T-helper 2 cell treated with Interferon-gamma antibody and Interleukin-4, amounts not matched to agents 5 μg/mL and 100 μg/mL, for 36 hours (primary cell): ENCODE measurements at regions not wholly inside any gene's neighbourhood (a gene's known extent, or its start where the extent isn't known, plus 50 kb on each side); places are given as distances from the start of the nearest gene placed in this dataset.

Experiments
- DNase-seq: peaks from one replicate; pipeline ENCODE4 v3.0.0; 2021; ENCODE audit warnings: low spot score
- H3K27ac Mint-ChIP-seq: one replicate; pipeline ENCODE4 v1.8.0; 2021; ENCODE audit warnings: mild to moderate bottlenecking, mixed read lengths
- H3K27me3 Mint-ChIP-seq: one replicate; pipeline ENCODE4 v1.8.0; 2021; ENCODE audit warnings: low read depth, mixed read lengths
- H3K36me3 Mint-ChIP-seq: one replicate; pipeline ENCODE4 v1.8.0; 2021; ENCODE audit warnings: low read depth, mixed read lengths
- H3K4me1 Mint-ChIP-seq: one replicate; pipeline ENCODE4 v1.8.0; 2021; ENCODE audit warnings: low read depth, mixed read lengths
- H3K4me3 Mint-ChIP-seq: one replicate; pipeline ENCODE4 v1.8.0; 2022; ENCODE audit warnings: mild to moderate bottlenecking, moderate library complexity, mixed read lengths
- H3K9me3 Mint-ChIP-seq: one replicate; pipeline ENCODE4 v1.8.0; 2021; ENCODE audit warnings: mixed read lengths

DNA sequence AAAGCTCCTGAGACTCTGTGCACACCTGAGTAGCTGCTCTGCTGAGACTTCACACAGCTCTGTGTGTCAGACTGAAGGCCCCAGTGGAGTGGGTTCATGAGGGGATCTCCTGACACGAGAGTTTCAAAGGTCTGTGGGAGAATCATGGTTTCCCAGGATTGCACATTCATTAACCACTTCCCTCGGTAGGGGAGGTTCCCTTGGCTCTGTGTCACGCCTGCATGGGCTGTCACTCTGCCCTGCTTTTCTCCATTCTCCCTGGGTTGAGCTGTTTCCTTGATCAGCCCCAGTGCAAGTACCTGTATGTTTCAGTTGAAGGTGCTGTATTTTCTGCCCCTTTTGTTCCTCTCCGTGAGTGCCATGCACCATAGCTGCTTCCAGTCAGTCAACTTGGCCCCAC is 236.9 kb downstream of the EPM2A start:
- Mint-ChIP-seq H3K9me3 (peaks cover 4% of the 10 kb centered on the region), H3K27ac (no peak overlapping the region), H3K27me3 (no peaks in the 10 kb centered on the region), H3K4me1 (no peaks in the 10 kb centered on the region), H3K4me3 (no peak overlapping the region), H3K36me3 (no peaks in the 10 kb centered on the region)
- no peak for DNase-seq

DNA sequence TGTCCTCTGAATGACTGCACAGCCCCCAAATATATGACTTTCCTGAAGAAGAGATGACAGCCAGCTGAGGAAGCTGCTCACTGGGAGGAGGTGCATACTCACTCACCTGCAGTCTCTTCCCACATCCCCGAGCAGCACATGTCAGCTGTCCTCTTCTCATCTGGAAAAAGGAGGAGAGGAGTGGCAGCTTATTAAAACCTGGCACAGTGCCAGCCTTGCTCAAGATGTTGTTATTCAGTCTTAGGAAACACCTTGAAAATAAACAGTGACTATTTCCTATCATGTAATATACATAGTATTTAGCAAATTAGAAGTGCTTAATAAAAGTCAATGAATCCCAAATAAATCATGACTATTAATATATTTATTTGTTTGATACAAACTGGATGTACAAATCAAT is 232.9 kb downstream of the EPM2A start:
- Mint-ChIP-seq H3K4me1 (no peaks in the 10 kb centered on the region), H3K9me3 (no peaks in the 10 kb centered on the region), H3K27me3 (no peaks in the 10 kb centered on the region), H3K4me3 (no peak overlapping the region), H3K36me3 (no peaks in the 10 kb centered on the region), H3K27ac (no peak overlapping the region)
- no peak for DNase-seq

DNA sequence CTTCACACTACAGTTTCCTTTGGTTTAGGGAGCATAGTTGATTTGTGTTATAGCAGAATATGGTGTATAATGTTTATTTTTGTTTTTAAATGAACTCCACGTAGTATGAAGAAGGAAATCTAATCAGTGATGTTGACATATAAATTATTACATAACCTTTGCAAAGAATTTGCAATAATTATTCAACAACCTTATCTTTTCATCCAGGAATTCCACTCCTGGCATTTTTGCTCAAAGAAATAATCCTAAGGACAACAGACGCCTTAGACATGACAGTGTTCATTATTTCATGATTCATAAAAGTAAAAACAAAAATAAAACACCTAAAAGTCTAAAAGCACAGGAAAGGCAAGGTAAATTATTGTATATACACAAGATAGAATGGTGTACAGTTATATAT is 229.2 kb downstream of the EPM2A start:
- no peak overlapping the region for H3K4me3 Mint-ChIP-seq
- DNase-seq = no peak
- no peaks in the 10 kb centered on the region for H3K36me3 Mint-ChIP-seq
- H3K27ac Mint-ChIP-seq = no peak overlapping the region
- H3K4me1 Mint-ChIP-seq = no peaks in the 10 kb centered on the region
- H3K27me3 Mint-ChIP-seq = no peaks in the 10 kb centered on the region
- H3K9me3 Mint-ChIP-seq = peaks cover 26% of the 10 kb centered on the region

DNA sequence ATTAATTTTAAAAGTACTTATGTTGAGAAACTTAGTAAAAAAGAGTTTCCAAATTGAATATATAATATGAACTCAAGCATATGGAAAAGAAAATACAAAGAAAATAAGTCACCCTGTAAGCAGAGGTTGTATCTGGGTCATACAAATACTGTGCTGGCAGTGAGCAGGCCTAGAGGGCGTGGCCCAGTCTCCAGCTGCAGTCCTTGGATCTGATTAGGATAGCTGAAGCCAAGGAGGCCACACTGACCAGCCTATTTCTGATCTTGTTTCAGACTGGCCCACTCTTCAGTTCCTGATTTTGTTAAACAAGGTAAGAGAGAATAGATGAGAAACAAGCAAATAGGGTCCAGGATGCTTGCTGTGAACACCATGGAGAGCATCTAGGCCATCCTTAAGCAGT is 228.8 kb downstream of the EPM2A start:
- no peaks in the 10 kb centered on the region for H3K4me1 Mint-ChIP-seq
- H3K9me3 Mint-ChIP-seq = peaks cover 31% of the 10 kb centered on the region
- H3K27me3 Mint-ChIP-seq = no peaks in the 10 kb centered on the region
- H3K27ac Mint-ChIP-seq = no peak overlapping the region
- no peaks in the 10 kb centered on the region for H3K36me3 Mint-ChIP-seq
- H3K4me3 Mint-ChIP-seq = no peak overlapping the region
- no peak for DNase-seq

DNA sequence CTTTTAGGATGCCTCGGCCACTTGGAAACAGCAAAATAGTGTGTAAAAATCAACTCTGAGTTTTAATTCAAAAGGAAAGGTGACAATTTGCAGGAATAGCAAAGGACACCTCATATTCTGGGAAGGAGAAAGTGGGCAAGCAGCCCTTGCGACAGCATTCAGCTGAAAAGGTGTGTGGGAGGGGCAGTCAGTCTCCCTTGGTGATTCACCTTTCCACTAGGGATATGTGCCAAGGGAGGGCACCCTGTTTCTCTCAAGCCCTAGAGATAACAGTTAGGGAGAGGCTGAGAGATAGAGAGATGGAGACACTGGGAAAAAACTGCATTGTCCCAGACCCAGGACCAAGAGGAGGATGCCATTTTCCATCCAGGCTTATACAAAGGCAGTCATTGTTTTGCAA is 228.1 kb downstream of the EPM2A start:
- H3K4me1 Mint-ChIP-seq = no peaks in the 10 kb centered on the region
- no peaks in the 10 kb centered on the region for H3K27me3 Mint-ChIP-seq
- H3K4me3 Mint-ChIP-seq = no peak overlapping the region
- H3K36me3 Mint-ChIP-seq = no peaks in the 10 kb centered on the region
- H3K9me3 Mint-ChIP-seq = peaks cover 37% of the 10 kb centered on the region
- no peak for DNase-seq
- H3K27ac Mint-ChIP-seq = no peak overlapping the region

DNA sequence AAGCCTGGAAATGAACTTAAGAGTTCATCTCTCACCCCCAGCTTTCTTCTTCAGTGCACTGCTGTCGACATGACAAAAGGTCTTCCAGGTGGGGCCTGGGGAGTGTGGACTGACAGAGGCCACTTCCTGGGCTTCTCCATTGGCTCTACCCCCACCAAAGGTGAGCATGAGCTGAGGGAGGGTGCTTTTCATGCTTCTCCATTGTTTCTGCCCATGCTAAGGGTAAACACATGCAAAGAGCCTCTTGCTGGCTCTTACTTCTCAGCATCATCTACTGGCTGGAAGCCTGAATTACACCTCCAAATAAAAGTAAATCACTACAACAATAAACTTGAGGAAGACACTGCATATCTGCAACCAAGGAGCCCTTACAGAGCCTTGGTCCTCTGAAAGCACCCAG is 227.2 kb downstream of the EPM2A start:
- Mint-ChIP-seq H3K9me3 (peaks cover 42% of the 10 kb centered on the region), H3K36me3 (no peaks in the 10 kb centered on the region), H3K4me1 (no peaks in the 10 kb centered on the region)

DNA sequence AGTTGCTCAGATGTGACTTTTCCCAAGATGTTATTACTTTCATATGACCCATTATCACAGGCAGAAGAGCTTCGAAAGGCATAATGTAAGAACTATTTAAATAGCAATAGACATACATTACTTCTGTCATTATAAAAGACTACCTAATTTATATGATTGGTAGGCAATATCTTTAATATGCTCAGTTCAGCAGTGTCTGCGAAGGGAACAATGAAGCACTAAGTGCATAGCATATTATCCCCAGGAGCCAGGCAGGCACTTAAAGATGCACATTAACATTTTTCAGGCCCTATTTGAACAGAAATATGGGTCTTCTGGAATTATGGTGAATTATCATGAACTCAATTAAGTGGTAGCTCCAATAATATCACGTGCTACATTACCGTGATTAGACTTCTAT is 217.8 kb downstream of the EPM2A start:
- Mint-ChIP-seq H3K4me1 (no peaks in the 10 kb centered on the region), H3K27ac (no peak overlapping the region), H3K36me3 (no peaks in the 10 kb centered on the region), H3K9me3 (peaks cover 6% of the 10 kb centered on the region), H3K4me3 (no peak overlapping the region), H3K27me3 (no peaks in the 10 kb centered on the region)
- no peak for DNase-seq

More for the DNA sequence above, 227.2 kb downstream of the EPM2A start:
- Mint-ChIP-seq H3K4me3 (no peak overlapping the region), H3K27ac (no peak overlapping the region), H3K27me3 (no peaks in the 10 kb centered on the region)
- no peak for DNase-seq

DNA sequence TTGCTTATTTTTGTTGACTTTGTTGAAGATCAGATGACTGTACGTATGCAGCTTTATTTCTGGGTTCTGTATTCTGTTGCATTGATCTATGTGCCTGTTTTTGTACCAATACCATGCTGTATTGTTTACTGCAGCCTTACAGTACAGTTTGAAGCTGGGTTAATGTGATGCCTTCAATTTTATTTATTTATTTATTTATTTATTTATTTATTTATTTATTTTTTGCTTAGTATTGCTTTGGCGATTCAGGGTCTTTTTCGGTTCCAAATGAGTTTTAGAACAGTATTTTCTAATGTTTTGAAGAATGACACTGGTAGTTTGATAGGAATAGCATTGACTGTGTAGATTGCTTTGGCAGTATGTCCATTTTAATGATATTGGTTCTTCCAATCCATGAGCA is 210.3 kb downstream of the EPM2A start:
- Mint-ChIP-seq H3K27me3 (no peaks in the 10 kb centered on the region), H3K4me3 (no peak overlapping the region), H3K4me1 (no peaks in the 10 kb centered on the region), H3K36me3 (no peaks in the 10 kb centered on the region), H3K9me3 (no peaks in the 10 kb centered on the region), H3K27ac (no peak overlapping the region)
- no peak for DNase-seq

DNA sequence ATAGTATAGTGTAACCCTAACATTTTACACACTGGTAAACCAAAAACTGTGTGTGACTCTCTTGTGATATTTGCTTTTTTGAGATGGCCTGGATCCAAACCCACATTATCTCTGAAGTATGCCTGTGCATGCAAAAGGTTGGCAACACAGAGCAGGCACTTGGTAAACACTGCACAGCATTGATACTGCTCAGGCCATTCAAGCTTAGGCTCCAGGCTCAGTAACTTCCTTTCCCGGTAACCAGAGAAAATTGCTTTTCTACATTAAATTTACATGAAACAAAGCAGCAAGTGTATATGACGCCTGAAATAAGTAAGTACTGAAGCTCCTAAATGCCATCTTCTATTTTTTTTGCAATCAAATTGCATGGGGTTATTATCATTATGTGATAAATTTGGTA is 205.7 kb downstream of the EPM2A start:
- no peaks in the 10 kb centered on the region for H3K36me3 Mint-ChIP-seq
- no peak overlapping the region for H3K27ac Mint-ChIP-seq
- no peak for DNase-seq
- H3K4me1 Mint-ChIP-seq = no peaks in the 10 kb centered on the region
- no peaks in the 10 kb centered on the region for H3K27me3 Mint-ChIP-seq
- no peaks in the 10 kb centered on the region for H3K9me3 Mint-ChIP-seq
- H3K4me3 Mint-ChIP-seq = no peak overlapping the region

DNA sequence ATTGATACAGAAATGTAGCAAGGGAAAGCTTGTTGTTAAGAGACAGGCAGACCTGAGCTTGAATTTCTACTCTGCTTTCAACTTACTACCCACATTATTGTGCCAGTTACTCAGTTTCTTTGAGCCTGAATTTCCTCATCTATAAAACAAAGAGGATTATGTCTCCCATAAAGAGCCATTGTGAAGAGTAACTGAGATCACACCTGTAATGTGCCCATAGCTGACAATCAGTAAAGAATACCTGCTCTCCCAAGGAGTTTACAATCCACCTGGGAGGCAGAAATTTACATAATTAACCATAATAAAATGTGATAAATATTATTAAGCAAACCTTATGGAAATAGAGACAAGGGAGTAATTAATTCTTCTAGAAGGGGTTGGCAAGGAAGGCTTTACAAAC is 204.9 kb downstream of the EPM2A start:
- no peak for DNase-seq
- H3K27ac Mint-ChIP-seq = no peak overlapping the region
- no peaks in the 10 kb centered on the region for H3K9me3 Mint-ChIP-seq
- no peak overlapping the region for H3K4me3 Mint-ChIP-seq
- H3K36me3 Mint-ChIP-seq = no peaks in the 10 kb centered on the region
- H3K4me1 Mint-ChIP-seq = no peaks in the 10 kb centered on the region
- H3K27me3 Mint-ChIP-seq = no peaks in the 10 kb centered on the region

DNA sequence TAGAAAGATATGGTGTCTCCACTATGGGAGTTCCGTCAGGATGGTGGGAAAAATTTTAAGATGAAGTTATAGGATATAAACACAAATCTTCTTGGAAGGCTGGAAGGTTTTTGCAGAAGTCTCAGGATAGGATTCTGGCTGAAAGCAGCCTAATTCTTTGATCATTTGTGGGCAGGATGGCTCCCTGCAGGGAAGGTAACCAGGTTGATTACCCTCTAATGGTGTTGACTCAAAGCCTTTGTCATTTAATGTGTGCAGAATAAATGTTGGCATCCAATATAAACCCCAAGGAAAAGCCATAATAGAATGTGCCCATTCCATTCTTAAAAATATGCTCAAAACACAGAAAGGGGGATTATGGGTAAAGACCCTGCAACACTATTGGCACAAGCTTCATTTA is 204.3 kb downstream of the EPM2A start:
- no peak overlapping the region for H3K4me3 Mint-ChIP-seq
- no peaks in the 10 kb centered on the region for H3K4me1 Mint-ChIP-seq
- no peaks in the 10 kb centered on the region for H3K9me3 Mint-ChIP-seq

DNA sequence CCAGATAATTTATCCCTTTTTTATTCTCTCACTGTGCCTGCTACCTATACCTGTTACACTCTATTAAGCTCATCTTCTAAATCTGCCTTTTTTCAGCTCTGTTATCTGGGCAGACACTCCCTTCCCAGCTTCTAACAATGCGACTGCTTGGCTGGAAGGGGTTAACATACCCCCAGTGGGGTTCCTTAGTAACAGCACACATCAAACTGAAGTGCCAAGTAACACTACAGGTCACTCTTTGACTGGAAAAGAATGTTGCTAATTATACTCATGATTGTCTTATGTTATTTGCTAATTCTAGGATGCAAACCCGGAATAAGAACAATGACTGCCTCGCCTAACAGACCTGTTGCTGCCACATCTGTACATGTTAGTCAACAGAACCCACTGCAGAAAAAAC is 203.5 kb downstream of the EPM2A start:
- Mint-ChIP-seq H3K36me3 (no peaks in the 10 kb centered on the region), H3K4me1 (no peaks in the 10 kb centered on the region), H3K27ac (no peak overlapping the region), H3K27me3 (no peaks in the 10 kb centered on the region), H3K9me3 (no peaks in the 10 kb centered on the region), H3K4me3 (no peak overlapping the region)
- no peak for DNase-seq

More for the DNA sequence above, 204.3 kb downstream of the EPM2A start:
- Mint-ChIP-seq H3K36me3 (no peaks in the 10 kb centered on the region), H3K27ac (no peak overlapping the region), H3K27me3 (no peaks in the 10 kb centered on the region)
- no peak for DNase-seq

DNA sequence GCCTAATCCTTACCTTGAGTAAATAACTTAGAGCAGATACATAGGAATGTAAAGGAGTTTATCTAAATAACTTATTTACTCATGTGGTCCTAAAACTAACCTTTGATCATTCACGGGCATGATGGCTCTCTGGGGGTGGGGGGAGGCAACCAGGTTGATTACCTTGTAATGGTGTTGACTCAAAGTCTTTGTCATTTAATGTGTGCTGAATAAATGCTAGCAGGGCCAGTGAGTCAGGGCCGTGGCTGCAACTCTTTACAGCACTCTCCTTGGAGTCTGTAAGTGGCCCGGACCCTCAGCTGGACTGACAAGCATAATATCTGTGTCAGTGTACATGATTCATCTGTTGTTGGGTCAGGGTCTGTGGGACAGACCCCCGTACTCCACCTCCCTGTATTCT is 203.0 kb downstream of the EPM2A start:
- H3K36me3 Mint-ChIP-seq = no peaks in the 10 kb centered on the region
- H3K27ac Mint-ChIP-seq = no peak overlapping the region
- no peaks in the 10 kb centered on the region for H3K27me3 Mint-ChIP-seq
- no peak overlapping the region for H3K4me3 Mint-ChIP-seq
- H3K9me3 Mint-ChIP-seq = no peaks in the 10 kb centered on the region
- no peak for DNase-seq
- no peaks in the 10 kb centered on the region for H3K4me1 Mint-ChIP-seq

DNA sequence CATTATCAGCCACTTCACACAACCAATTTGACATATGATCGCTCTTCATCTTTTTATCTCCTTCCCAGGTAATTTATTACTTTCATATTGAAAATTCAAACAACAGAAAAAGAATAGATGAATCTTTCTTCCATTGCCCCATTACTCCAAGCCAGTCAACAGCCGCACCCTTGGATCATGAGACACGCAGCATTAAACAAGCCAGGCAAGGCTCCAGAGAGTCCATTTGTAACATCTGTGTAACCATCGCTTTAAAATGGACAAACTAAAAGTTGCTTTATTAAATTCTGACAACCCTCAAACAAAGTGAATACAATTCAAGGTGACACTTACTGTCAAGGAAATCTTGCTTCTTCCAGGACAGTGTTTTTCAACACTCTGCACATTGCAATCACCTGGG is 200.3 kb downstream of the EPM2A start:
- Mint-ChIP-seq H3K27ac (no peak overlapping the region), H3K4me1 (no peaks in the 10 kb centered on the region), H3K27me3 (no peaks in the 10 kb centered on the region), H3K9me3 (no peaks in the 10 kb centered on the region), H3K4me3 (no peak overlapping the region), H3K36me3 (no peaks in the 10 kb centered on the region)
- no peak for DNase-seq

DNA sequence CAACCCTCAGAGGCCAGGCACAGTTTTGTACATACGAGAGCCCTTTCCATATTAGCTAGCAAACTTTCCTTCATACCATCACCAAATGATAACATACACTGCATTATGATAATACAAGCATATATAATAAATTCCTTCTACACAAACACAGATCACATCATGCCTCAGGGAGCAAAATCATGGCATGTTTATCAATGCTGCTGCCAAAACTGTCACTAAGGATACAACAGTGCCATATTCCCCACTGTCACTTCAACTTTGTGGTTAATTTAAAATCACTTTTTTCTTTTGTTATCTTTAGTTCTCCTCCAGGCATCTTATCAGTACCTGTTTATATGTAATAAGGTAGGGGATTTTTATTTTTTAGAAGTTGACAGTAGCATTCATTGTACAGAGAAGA is 196.3 kb downstream of the EPM2A start:
- H3K4me3 Mint-ChIP-seq = no peak overlapping the region

DNA sequence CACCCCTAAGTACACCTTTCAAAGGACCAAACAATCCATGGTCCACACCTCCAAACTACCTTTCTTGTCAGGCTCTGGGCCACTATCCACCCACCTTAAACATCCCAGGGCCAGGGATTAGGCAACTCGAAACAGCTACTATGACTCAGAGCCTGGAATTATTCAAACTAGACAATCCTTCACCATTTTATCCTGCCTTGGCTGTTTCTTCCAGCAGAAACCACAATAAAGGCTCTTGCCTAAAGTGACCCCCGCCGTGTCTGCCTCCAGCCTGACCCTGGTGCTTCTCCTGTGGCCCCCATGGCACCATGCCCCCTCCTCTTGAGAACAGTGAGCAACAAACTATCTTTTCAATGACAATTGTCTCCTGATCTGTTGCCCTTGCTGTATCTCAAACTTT is 195.5 kb downstream of the EPM2A start:
- H3K36me3 Mint-ChIP-seq = no peaks in the 10 kb centered on the region
- H3K4me3 Mint-ChIP-seq = no peak overlapping the region
- no peak for DNase-seq
- H3K27ac Mint-ChIP-seq = no peak overlapping the region
- H3K9me3 Mint-ChIP-seq = no peaks in the 10 kb centered on the region
- H3K27me3 Mint-ChIP-seq = no peaks in the 10 kb centered on the region
- H3K4me1 Mint-ChIP-seq = no peaks in the 10 kb centered on the region

More for the DNA sequence above, 196.3 kb downstream of the EPM2A start:
- Mint-ChIP-seq H3K9me3 (no peaks in the 10 kb centered on the region), H3K27ac (no peak overlapping the region), H3K36me3 (no peaks in the 10 kb centered on the region), H3K4me1 (no peaks in the 10 kb centered on the region), H3K27me3 (no peaks in the 10 kb centered on the region)
- no peak for DNase-seq
